ENCODE measurements at regions not wholly inside any gene's neighbourhood (a gene's known extent, or its start where the extent isn't known, plus 50 kb on each side); places are given as distances from the start of the nearest gene placed in this dataset.

DNA sequence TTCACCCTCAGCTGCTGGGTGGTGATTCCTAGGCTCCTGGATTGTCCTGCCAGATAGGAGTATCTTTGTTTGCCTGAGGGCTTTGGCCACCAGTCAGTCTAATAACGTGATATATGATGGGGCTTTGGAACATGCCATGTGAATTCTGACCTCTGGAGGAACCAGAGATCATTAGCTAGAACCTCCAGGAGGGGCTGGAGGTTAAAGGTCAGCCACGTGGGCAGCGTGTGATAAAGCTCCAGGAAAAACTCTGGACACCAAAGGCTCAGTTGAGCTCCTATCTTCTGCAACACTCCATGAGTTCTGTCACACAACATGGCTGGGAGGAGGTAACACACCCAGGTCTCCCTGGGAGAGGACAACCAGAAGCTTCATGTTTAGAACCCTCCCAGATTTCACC is 251.1 kb downstream of the DAD1 start:
- Mint-ChIP-seq H3K27ac (ENCODE audit: low read depth) (no peak overlapping the region), H3K4me1 (no peaks in the 10 kb centered on the region), H3K36me3 (ENCODE audit: insufficient read depth) (peaks cover 2% of the 10 kb centered on the region), H3K27me3 (no peaks in the 10 kb centered on the region), H3K4me3 (no peak overlapping the region), H3K9me3 (no peaks in the 10 kb centered on the region)
- no peak for DNase-seq (ENCODE audit: low spot score in 2 of 2)
- ATAC-seq (replicated peaks; ENCODE audit: extremely low read depth, poor library complexity, severe bottlenecking) = no peak

DNA sequence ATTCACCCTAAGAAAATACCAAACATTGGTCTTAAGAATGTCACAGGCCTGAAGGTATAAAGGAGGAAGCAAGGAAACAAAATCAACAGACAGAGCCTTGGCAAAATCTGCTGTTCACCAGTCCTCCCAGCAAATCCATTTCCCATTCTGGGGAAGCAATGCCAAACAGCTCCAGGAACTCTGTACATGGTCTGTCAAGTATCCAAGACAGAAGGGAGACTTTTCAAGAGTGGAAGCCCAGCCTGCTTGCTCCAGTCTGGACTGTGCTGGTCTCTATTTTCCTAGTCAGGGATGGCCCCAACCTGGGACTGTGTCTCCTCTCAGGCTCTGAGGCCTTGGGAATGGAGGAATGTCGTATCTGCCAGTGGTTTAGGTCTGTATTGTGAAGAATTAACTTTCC is 251.5 kb downstream of the DAD1 start:
- H3K4me1 Mint-ChIP-seq = no peaks in the 10 kb centered on the region
- H3K9me3 Mint-ChIP-seq = no peaks in the 10 kb centered on the region
- ATAC-seq (replicated peaks; ENCODE audit: extremely low read depth, poor library complexity, severe bottlenecking) (no peak), DNase-seq (ENCODE audit: low spot score in 2 of 2) (no peak)
- no peak overlapping the region for H3K4me3 Mint-ChIP-seq
- no peak overlapping the region for H3K27ac Mint-ChIP-seq (ENCODE audit: low read depth)
- H3K27me3 Mint-ChIP-seq = no peaks in the 10 kb centered on the region
- H3K36me3 Mint-ChIP-seq (ENCODE audit: insufficient read depth) = peaks cover 2% of the 10 kb centered on the region

DNA sequence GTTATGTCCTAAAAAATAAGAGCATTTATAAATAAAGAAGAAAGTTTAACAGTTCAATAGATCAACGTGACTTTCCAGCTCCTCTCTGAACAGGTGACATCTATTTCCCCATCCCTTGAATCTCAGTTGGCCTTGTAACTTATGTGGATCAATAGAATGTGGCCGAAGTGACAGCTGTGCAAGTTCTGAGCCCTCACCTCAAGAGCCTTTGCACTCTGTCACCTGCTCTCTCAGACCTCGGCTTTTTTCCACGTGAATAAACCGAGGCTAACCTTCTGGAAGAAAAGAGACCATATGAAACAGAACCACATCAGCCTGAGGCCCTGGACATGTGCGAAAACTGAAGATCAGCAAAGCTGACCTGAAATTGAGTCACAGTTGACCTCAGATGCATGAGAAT is 253.0 kb downstream of the DAD1 start:
- H3K36me3 Mint-ChIP-seq (ENCODE audit: insufficient read depth) = peaks cover 2% of the 10 kb centered on the region
- H3K4me1 Mint-ChIP-seq = no peaks in the 10 kb centered on the region
- DNase-seq (ENCODE audit: low spot score in 2 of 2) (no peak), ATAC-seq (replicated peaks; ENCODE audit: extremely low read depth, poor library complexity, severe bottlenecking) (no peak)
- no peaks in the 10 kb centered on the region for H3K27me3 Mint-ChIP-seq
- H3K9me3 Mint-ChIP-seq = no peaks in the 10 kb centered on the region
- no peak overlapping the region for H3K27ac Mint-ChIP-seq (ENCODE audit: low read depth)
- H3K4me3 Mint-ChIP-seq = no peak overlapping the region

DNA sequence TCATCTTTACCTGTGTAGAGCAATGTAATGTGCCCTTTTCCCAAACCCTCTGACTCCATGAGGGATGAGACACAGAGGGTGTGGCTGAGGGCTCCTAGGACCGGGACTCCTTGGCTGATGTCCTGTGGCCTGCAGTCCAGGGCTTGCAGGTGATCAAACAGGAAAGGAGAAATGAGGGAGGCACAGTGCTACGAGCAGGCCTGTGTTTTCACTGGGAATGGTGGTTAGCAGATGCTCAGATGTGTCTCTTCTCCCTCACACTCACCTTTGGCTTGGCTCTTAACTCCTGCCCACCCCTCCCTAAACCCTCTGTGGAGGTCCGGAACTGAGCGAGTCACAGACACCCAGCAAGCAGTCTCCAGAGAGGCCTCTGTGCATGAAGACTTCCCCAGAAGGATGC is 254.4 kb downstream of the DAD1 start:
- Mint-ChIP-seq H3K27ac (ENCODE audit: low read depth) (no peak overlapping the region), H3K4me3 (no peak overlapping the region), H3K36me3 (ENCODE audit: insufficient read depth) (peaks cover 2% of the 10 kb centered on the region), H3K27me3 (no peaks in the 10 kb centered on the region), H3K9me3 (no peaks in the 10 kb centered on the region), H3K4me1 (no peaks in the 10 kb centered on the region)
- ATAC-seq (replicated peaks; ENCODE audit: extremely low read depth, poor library complexity, severe bottlenecking) = no peak
- DNase-seq (ENCODE audit: low spot score in 2 of 2) = no peak

DNA sequence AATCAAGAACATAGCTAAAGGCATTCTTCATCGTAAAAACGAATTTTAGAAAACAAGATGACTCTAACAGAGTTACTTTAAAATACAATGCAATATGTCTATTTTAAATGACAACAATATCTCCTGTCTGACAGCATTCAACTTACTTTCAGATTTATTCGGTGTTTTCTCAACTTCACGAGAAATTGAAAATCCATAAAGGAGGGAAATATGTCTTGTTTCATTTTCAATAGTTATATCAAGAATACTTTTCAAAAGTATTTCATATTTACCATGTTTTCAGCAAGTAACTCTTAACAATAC is 254.8 kb downstream of the DAD1 start:
- H3K4me3 Mint-ChIP-seq = no peak overlapping the region
- no peak overlapping the region for H3K27ac Mint-ChIP-seq (ENCODE audit: low read depth)
- H3K36me3 Mint-ChIP-seq (ENCODE audit: insufficient read depth) = peaks cover 2% of the 10 kb centered on the region
- no peak for ATAC-seq (replicated peaks; ENCODE audit: extremely low read depth, poor library complexity, severe bottlenecking)
- no peaks in the 10 kb centered on the region for H3K9me3 Mint-ChIP-seq
- no peaks in the 10 kb centered on the region for H3K27me3 Mint-ChIP-seq
- no peaks in the 10 kb centered on the region for H3K4me1 Mint-ChIP-seq
- DNase-seq (ENCODE audit: low spot score in 2 of 2) = no peak

DNA sequence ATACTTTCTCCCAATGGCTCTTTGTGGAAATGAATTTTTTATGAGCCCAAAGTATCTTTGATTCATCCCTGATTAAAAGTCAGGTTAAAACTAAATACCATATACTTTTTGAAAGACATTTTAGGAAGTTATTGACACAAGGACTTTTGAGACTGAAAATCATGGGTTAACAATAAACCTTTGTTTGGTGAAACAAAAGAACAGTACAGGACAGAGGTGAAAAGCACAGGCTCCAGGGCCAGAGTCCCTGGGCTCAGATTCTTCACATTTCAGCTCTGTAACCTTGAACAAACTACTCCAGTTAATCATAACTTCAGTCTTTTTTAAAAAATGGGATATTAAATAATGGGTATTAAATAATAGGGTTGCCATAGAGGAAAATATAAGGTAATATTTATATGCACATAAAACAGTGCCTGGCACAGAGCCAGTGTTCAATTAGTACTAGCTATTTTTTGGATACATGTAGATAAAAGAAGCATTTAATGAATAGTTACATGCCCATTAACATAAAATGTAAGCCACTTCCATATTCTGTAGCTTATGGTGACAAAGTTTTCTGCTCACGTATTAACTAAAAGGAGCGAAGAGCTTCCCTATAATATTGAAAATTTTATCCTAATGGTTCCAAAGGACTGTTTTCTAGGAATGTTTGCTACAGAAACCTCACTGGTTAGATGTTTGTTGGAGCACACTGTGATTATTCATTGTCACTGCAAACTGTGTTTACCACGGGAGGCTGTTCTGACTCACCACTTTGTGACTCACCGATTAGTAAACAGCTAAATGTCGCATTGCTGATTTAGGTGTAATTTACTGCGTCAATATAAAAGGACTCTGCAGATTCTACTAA is 255.4 kb downstream of the DAD1 start:
- Mint-ChIP-seq H3K4me1 (no peaks in the 10 kb centered on the region), H3K4me3 (no peak overlapping the region), H3K36me3 (ENCODE audit: insufficient read depth) (peaks cover 2% of the 10 kb centered on the region), H3K27ac (ENCODE audit: low read depth) (no peak overlapping the region), H3K27me3 (no peaks in the 10 kb centered on the region), H3K9me3 (no peaks in the 10 kb centered on the region)
- DNase-seq (ENCODE audit: low spot score in 2 of 2) (no peak), ATAC-seq (replicated peaks; ENCODE audit: extremely low read depth, poor library complexity, severe bottlenecking) (no peak)

DNA sequence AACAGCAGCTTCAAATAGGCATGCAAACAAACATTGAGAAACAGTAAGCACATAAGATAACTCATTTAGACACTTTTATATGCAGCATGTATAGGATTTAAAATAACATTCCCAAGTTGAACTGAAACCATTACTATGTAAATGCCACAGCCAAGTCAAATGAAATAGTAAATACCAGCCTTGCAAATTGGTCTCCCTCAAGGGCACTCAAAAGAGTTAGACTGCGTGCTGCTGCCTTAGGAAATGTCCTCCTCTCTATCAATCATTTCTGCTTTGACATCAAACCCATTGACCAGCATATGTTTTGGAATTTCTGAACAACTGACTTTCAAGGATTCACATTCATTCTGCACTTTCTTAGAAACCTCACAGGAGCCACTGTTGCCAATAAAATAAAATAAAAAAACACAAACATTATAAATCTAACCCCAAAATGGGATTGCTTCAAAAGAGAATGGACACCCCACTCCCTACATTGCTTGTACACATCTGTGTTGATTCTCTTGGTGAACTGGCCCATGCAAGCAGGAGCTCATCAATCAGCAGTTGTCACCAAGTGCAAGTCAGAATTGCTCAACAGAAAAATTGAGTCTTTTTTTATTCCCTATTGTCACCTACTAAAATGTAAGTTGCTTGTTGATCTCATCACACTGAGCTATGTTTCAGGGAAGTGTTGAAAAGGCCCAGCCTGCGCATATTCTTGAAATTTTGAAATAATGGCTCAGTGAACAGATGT is 256.2 kb downstream of the DAD1 start:
- H3K4me1 Mint-ChIP-seq = no peaks in the 10 kb centered on the region

DNA sequence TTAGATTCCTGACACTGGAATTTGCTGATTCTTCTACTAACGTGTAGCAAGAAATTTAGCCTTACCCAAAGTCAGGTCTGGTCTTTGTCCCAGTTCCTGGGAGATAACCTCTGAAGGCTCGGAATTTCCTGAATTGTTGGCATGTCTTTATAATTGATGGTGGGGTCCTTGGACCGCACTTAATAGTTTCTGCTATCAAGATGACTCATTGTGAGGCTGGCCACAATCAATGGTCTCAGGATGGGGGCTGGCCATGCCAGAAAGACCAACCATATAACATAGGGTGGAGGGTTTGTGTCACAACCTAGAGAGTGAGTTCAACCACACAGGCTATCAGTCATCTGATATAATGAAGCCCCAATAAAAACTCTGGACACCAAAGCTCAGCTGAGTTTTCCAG is 259.7 kb downstream of the DAD1 start:
- ATAC-seq (replicated peaks; ENCODE audit: extremely low read depth, poor library complexity, severe bottlenecking) (no peak), DNase-seq (ENCODE audit: low spot score in 2 of 2) (no peak)
- Mint-ChIP-seq H3K36me3 (ENCODE audit: insufficient read depth) (no peaks in the 10 kb centered on the region), H3K27me3 (no peaks in the 10 kb centered on the region), H3K4me1 (no peaks in the 10 kb centered on the region), H3K9me3 (no peaks in the 10 kb centered on the region), H3K27ac (ENCODE audit: low read depth) (no peak overlapping the region), H3K4me3 (no peak overlapping the region)

More for the DNA sequence above, 256.2 kb downstream of the DAD1 start:
- DNase-seq (ENCODE audit: low spot score in 2 of 2) = no peak
- no peaks in the 10 kb centered on the region for H3K27me3 Mint-ChIP-seq
- no peak for ATAC-seq (replicated peaks; ENCODE audit: extremely low read depth, poor library complexity, severe bottlenecking)
- no peak overlapping the region for H3K4me3 Mint-ChIP-seq
- no peaks in the 10 kb centered on the region for H3K9me3 Mint-ChIP-seq
- peaks cover 2% of the 10 kb centered on the region for H3K36me3 Mint-ChIP-seq (ENCODE audit: insufficient read depth)
- H3K27ac Mint-ChIP-seq (ENCODE audit: low read depth) = no peak overlapping the region

DNA sequence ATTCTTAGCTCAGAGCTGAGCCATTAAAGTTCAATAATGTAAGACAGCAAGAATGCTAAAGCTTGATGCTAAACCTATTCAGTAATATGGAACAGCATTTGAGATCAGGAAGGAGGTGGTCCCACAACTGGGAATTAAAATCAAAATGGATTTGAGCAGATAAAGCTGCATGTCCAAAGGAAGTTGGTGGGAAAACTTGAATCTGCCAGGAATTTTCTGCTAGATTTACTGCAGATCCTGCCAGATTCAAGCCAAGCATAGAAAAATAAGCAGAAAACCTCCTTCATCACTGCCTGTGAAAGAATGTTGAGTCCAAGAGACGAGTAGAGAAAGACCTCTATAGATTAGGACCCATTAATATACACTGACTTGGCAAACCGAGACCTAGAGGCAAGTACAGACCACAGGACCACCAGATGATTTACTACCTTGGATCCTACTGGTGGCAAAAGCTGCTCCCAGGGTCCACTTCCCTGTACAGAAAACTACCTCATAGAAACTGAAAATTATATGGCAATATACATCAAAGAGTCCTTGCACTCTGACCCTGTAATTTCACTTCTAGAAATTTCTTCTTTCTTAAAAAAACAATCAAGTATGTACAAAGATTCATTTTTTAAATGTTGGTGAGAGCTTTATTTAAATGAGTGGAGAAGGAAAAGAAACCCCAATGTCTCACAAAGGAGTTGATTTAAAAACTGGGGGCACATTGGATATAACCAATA is 263.2 kb downstream of the DAD1 start:
- no peak overlapping the region for H3K4me3 Mint-ChIP-seq
- no peak overlapping the region for H3K27ac Mint-ChIP-seq (ENCODE audit: low read depth)
- DNase-seq (ENCODE audit: low spot score in 2 of 2) (no peak), ATAC-seq (replicated peaks; ENCODE audit: extremely low read depth, poor library complexity, severe bottlenecking) (no peak)
- H3K36me3 Mint-ChIP-seq (ENCODE audit: insufficient read depth) = no peaks in the 10 kb centered on the region
- H3K9me3 Mint-ChIP-seq = no peaks in the 10 kb centered on the region
- H3K27me3 Mint-ChIP-seq = no peaks in the 10 kb centered on the region
- no peaks in the 10 kb centered on the region for H3K4me1 Mint-ChIP-seq

DNA sequence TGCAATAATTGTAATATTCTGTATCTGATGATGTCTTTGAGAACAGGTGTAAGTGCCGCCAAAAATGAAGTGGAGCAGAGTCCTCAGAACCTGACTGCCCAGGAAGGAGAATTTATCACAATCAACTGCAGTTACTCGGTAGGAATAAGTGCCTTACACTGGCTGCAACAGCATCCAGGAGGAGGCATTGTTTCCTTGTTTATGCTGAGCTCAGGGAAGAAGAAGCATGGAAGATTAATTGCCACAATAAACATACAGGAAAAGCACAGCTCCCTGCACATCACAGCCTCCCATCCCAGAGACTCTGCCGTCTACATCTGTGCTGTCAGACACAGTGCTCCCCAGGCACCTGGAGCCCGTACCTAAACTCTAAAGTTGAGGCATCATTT is 268.7 kb downstream of the DAD1 start:
- Mint-ChIP-seq H3K9me3 (no peaks in the 10 kb centered on the region), H3K27me3 (no peaks in the 10 kb centered on the region), H3K27ac (ENCODE audit: low read depth) (peak overlapping the region; percentile 19), H3K4me3 (no peak overlapping the region), H3K36me3 (ENCODE audit: insufficient read depth) (no peaks in the 10 kb centered on the region), H3K4me1 (no peaks in the 10 kb centered on the region)
- ATAC-seq (replicated peaks; ENCODE audit: extremely low read depth, poor library complexity, severe bottlenecking) (no peak), DNase-seq (ENCODE audit: low spot score in 2 of 2) (no peak)

DNA sequence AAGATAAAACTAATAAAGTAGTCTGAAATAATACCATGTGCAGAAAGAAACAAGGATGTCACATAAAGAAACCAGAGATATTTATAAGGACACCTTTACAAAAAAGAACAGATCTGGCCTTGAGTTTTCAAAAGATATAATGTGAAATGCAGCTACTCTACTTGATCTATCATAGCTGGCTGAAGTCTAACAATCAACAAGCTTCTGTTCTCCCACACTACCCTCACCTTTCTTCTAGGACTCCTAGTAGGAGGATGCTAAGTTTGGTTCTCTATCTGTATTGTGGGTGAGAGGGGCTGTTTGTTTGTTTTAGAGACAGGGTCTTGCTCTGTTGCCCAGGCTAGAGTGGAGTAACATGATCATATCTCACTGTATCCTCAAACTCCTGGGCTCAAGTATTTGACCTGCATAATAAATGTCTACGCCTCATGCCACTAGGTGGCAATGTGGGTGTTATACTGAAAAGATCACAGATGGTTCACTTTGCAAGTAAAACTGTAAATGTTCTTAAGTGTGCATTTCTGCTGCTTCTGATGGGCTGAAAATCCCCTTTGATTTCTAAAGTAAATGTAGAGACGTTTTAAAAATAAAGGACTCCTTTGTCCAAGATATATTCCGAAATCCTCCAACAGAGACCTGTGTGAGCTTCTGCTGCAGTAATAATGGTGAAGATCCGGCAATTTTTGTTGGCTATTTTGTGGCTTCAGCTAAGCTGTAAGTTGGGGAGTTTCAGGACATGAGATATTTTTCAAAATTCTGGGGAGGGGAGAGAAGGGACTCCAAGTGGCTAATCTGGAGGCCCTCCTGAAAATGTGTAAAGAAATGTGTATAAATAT is 269.3 kb downstream of the DAD1 start:
- Mint-ChIP-seq H3K27ac (ENCODE audit: low read depth) (peak overlapping the region; percentile 19), H3K4me3 (no peak overlapping the region), H3K9me3 (no peaks in the 10 kb centered on the region), H3K27me3 (no peaks in the 10 kb centered on the region), H3K36me3 (ENCODE audit: insufficient read depth) (no peaks in the 10 kb centered on the region), H3K4me1 (no peaks in the 10 kb centered on the region)
- ATAC-seq (replicated peaks; ENCODE audit: extremely low read depth, poor library complexity, severe bottlenecking) (no peak), DNase-seq (ENCODE audit: low spot score in 2 of 2) (peak in 1 of 2 donors; percentile 8)

DNA sequence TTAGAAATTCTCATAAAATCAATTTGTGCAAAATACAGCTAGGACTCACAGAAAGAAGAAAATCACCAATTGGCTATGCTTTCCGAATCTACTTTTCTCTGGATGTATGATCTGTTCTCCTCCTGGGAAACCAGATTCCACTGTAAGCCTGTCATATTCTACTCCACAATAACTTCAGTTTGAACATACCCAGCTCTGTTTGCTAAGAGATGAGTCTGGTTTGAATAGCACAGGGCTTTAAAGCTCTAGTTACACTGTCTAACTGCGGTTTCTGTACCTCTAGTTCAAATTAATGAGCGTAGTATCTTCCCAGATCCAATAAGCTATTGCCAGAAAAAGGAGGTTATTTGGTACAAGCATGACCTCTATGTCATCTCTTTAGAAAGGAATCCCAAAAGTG is 270.1 kb downstream of the DAD1 start:
- Mint-ChIP-seq H3K9me3 (no peaks in the 10 kb centered on the region), H3K36me3 (ENCODE audit: insufficient read depth) (no peaks in the 10 kb centered on the region), H3K4me1 (no peaks in the 10 kb centered on the region), H3K27ac (ENCODE audit: low read depth) (no peak overlapping the region), H3K27me3 (no peaks in the 10 kb centered on the region), H3K4me3 (no peak overlapping the region)
- DNase-seq (ENCODE audit: low spot score in 2 of 2) = no peak
- ATAC-seq (replicated peaks; ENCODE audit: extremely low read depth, poor library complexity, severe bottlenecking) = no peak

Measured in central memory CD8-positive, alpha-beta T cell (primary cell).